ENCODE measurements at regions not wholly inside any gene's neighbourhood (a gene's known extent, or its start where the extent isn't known, plus 50 kb on each side); places are given as distances from the start of the nearest gene placed in this dataset.

DNA sequence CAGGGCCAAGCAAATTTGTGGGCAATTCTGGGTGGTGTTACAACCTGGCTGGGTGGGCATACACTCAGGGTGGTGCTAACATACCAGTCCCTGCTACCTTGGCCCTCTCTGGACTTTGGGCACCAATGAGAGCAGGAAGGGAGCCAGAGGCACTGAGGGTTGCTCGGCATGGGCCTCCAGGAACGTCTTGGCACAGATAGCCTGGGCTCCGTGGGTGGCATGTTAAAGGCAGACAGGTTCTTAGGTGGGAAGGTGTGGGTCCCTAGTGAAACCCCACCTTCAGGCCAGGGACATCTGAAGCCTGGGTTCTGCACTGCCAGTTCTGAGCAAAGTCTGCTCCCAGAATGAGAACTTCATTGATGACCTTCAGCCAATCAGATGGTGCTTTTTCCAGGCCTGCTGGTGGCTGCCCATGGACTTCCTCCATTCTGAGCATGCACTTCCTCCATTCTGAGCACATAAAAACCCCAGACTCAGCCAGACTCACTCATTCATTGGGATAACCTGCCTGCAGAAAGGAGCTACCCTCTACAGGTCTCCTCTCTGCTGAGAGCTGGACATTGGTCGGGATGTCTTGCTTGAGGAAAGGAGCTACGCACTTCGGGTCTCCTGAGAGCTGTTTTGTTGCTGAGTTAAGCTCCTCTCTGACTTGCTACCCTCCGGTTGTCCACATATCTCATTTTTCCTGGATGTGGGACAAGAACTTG is 2567.1 kb downstream of the PCDH9 start:
- TF ChIP-seq, protein P1, sequence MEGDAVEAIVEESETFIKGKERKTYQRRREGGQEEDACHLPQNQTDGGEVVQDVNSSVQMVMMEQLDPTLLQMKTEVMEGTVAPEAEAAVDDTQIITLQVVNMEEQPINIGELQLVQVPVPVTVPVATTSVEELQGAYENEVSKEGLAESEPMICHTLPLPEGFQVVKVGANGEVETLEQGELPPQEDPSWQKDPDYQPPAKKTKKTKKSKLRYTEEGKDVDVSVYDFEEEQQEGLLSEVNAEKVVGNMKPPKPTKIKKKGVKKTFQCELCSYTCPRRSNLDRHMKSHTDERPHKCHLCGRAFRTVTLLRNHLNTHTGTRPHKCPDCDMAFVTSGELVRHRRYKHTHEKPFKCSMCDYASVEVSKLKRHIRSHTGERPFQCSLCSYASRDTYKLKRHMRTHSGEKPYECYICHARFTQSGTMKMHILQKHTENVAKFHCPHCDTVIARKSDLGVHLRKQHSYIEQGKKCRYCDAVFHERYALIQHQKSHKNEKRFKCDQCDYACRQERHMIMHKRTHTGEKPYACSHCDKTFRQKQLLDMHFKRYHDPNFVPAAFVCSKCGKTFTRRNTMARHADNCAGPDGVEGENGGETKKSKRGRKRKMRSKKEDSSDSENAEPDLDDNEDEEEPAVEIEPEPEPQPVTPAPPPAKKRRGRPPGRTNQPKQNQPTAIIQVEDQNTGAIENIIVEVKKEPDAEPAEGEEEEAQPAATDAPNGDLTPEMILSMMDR (conservative IDR thresholded peaks at IDR 0.05) = no peak
- no peak for TF ChIP-seq ZFX (IDR thresholded peaks at IDR 0.05)

All from C4-2B (cell line).